Gastrocnemius medialis (tissue), 4 donors: ENCODE measurements at regions not wholly inside any gene's neighbourhood (a gene's known extent, or its start where the extent isn't known, plus 50 kb on each side); places are given as distances from the start of the nearest gene placed in this dataset.
"Not testable (repeated sequence)": the region's sequence is repeated elsewhere in the genome, so short reads cannot be mapped to it uniquely, and the experiment has no call there.

Source experiments
- ATAC-seq, 2 donors: fragments of 150-250 bp; one replicate each; pipeline ENCODE4 v1.9.1; 2016
- DNase-seq, 2 donors: peaks; one replicate each; pipeline ENCODE4 v3.0.0-alpha.2; 2019
- H3K27ac ChIP-seq, 4 donors: fragments of 200-600 bp; sonication (generic); 1 replicate in 1 of 4; 2 replicates in 3 of 4; pipeline ENCODE4 v1.5.1; 2016 to 2018; ENCODE audit warnings: mild to moderate bottlenecking in 2 of 4, moderate library complexity in 1 of 4
- H3K27me3 ChIP-seq, 3 donors: fragments of 200-600 bp; sonication (generic) in 2 of 3; 1 replicate in 1 of 3; 2 replicates in 2 of 3; pipeline versions ENCODE4 v1.5.1 to v1.6.0; 2016 to 2019; ENCODE audit warnings: mild to moderate bottlenecking in 1 of 3, moderate library complexity in 1 of 3
- H3K36me3 ChIP-seq, 2 donors: fragments of 200-600 bp; sonication (generic) in 1 of 2; one replicate each; pipeline ENCODE4 v1.5.1; 2017 to 2018
- H3K4me1 ChIP-seq, 2 donors: fragments of 200-600 bp; sonication (generic) in 1 of 2; one replicate each; pipeline ENCODE4 v1.5.1; 2016 to 2017; ENCODE audit warnings: mild to moderate bottlenecking in 2 of 2
- H3K4me3 ChIP-seq, 4 donors: fragments of 200-600 bp; sonication (generic) in 3 of 4; 1 replicate in 1 of 4; 2 replicates in 3 of 4; pipeline ENCODE4 v1.5.1; 2016 to 2019; ENCODE audit warnings: mild to moderate bottlenecking in 2 of 4
- H3K9me3 ChIP-seq, 3 donors: fragments of 200-600 bp; sonication (generic) in 2 of 3; 1 replicate in 1 of 3; 2 replicates in 2 of 3; pipeline ENCODE4 v1.5.1; 2016 to 2019
- CTCF ChIP-seq, 5 experiments: fragments of 450-650 bp in 3 of 5; fragments of 200-600 bp in 2 of 5; sonication (generic) in 2 of 5; IDR thresholded peaks in 4 of 5; conservative IDR thresholded peaks in 1 of 5; 1 replicate in 4 of 5; 2 replicates in 1 of 5; pipeline ENCODE4 v1.5.1; 2016 to 2019; ENCODE audit warnings: antibody characterized with exemption in 5 of 5, mild to moderate bottlenecking in 3 of 5, moderate library complexity in 3 of 5
- POLR2A ChIP-seq, 2 donors: fragments of 450-650 bp; IDR thresholded peaks; one replicate each; pipeline ENCODE4 v1.6.1; 2017; ENCODE audit warnings: antibody characterized with exemption in 2 of 2, mild to moderate bottlenecking in 2 of 2, moderate library complexity in 2 of 2
- in situ Hi-C, 4 donors: fragments of 200-750 bp; cut with MboI; loops; one replicate each; pipeline versions ENCODE4 v1.15.0 to v1.8.0; 2017; ENCODE audit warnings: low sequenced_read_pairs in 4 of 4
- intact Hi-C: fragments of 100-400 bp; cut with DNase I; formaldehyde crosslinking; loops from one replicate; pipeline ENCODE4 v1.15.1; 2023; ENCODE audit warnings: low total_unique reads

GRCh38 chr20:29314294-29314693 is 1943.2 kb upstream of the DEFB115 start:
- Histone ChIP-seq H3K4me1 (no peaks in the 10 kb centered on the region), H3K27me3 (no peaks in the 10 kb centered on the region), H3K9me3 (no peaks in the 10 kb centered on the region), H3K4me3 (no peak overlapping the region), H3K27ac (no peak overlapping the region), H3K36me3 (no peaks in the 10 kb centered on the region)
- in situ Hi-C loops = no loop called here
- no peak for ATAC-seq
- TF ChIP-seq POLR2A (IDR thresholded peaks at IDR 0.05) (no peak), CTCF (IDR thresholded peaks at IDR 0.05 in 4 of 5, conservative IDR thresholded peaks at IDR 0.05 in 1 of 5) (no peak)
- intact Hi-C loops = no loop called here
- no peak for DNase-seq

- Histone ChIP-seq H3K4me3 (no peak overlapping the region), H3K36me3 (no peaks in the 10 kb centered on the region), H3K4me1 (no peaks in the 10 kb centered on the region), H3K27me3 (peaks cover 0 to 2% (median 0%) of the 10 kb centered on the region in 3 donors), H3K9me3 (no peaks in the 10 kb centered on the region), H3K27ac (no peak overlapping the region)
- ATAC-seq = no peak
- in situ Hi-C loops (no loop called here), intact Hi-C loops (no loop called here)
- no peak for DNase-seq
- no peak for TF ChIP-seq CTCF (IDR thresholded peaks at IDR 0.05 in 4 of 5, conservative IDR thresholded peaks at IDR 0.05 in 1 of 5)
- TF ChIP-seq POLR2A (IDR thresholded peaks at IDR 0.05) = no peak
These were observed 1938.5 kb upstream of the DEFB115 start for GRCh38 chr20:29318871-29319461.

- Histone ChIP-seq H3K4me3 (no peak overlapping the region), H3K27me3 (peaks cover 0 to 2% (median 0%) of the 10 kb centered on the region in 3 donors), H3K36me3 (no peaks in the 10 kb centered on the region), H3K9me3 (no peaks in the 10 kb centered on the region), H3K27ac (no peak overlapping the region), H3K4me1 (no peaks in the 10 kb centered on the region)
- DNase-seq (no peak), ATAC-seq (no peak)
- intact Hi-C loops = no loop called here
- TF ChIP-seq POLR2A (IDR thresholded peaks at IDR 0.05) = no peak
- no peak for TF ChIP-seq CTCF (IDR thresholded peaks at IDR 0.05 in 4 of 5, conservative IDR thresholded peaks at IDR 0.05 in 1 of 5)
- in situ Hi-C loops = no loop called here
These were observed 1937.7 kb upstream of the DEFB115 start for GRCh38 chr20:29319725-29320124.

- peak overlapping the region in 1 of 4 donors; percentile 0 for H3K4me3 ChIP-seq
- DNase-seq, ATAC-seq, H3K4me1 ChIP-seq, intact Hi-C loops, in situ Hi-C loops, H3K27me3 ChIP-seq, H3K9me3 ChIP-seq, H3K36me3 ChIP-seq, H3K27ac ChIP-seq: not testable (repeated sequence)
These were observed 1937.1 kb upstream of the DEFB115 start for GRCh38 chr20:29320216-29320949.

- ATAC-seq, H3K4me3 ChIP-seq, H3K36me3 ChIP-seq, H3K27me3 ChIP-seq, H3K9me3 ChIP-seq, H3K27ac ChIP-seq, in situ Hi-C loops, intact Hi-C loops, DNase-seq, H3K4me1 ChIP-seq: not testable (repeated sequence)
These were observed 1933.6 kb upstream of the DEFB115 start for GRCh38 chr20:29323631-29324515.

GRCh38 chr20:29324516-29325303 is 1932.8 kb upstream of the DEFB115 start:
- in situ Hi-C loops, H3K36me3 ChIP-seq, H3K27ac ChIP-seq, H3K4me3 ChIP-seq, H3K4me1 ChIP-seq, H3K9me3 ChIP-seq, DNase-seq, ATAC-seq, H3K27me3 ChIP-seq, intact Hi-C loops: not testable (repeated sequence)
